ENCODE measurements at regions not wholly inside any gene's neighbourhood (a gene's known extent, or its start where the extent isn't known, plus 50 kb on each side); places are given as distances from the start of the nearest gene placed in this dataset.
A peak's percentile ranks its signal among the peaks of the same experiment; 100 is the strongest.

- TF ChIP-seq ZNF138 (CRISPR knock-in tag; conservative IDR thresholded peaks at IDR 0.05) = no peak
- no peak for TF ChIP-seq SMAD3 (CRISPR knock-in tag; IDR thresholded peaks at IDR 0.05; ENCODE audit: borderline replicate concordance)
- no peak for TF ChIP-seq ZBTB43 (CRISPR knock-in tag; IDR thresholded peaks at IDR 0.05)
- no peak for TF ChIP-seq FOXP1 (CRISPR knock-in tag; IDR thresholded peaks at IDR 0.05; ENCODE audit: borderline replicate concordance)
- no peak for TF ChIP-seq USF2 (CRISPR knock-in tag; IDR thresholded peaks at IDR 0.05)
- no peak for TF ChIP-seq ATF3 (CRISPR knock-in tag; conservative IDR thresholded peaks at IDR 0.05)
- TF ChIP-seq IRF2 (CRISPR knock-in tag; IDR thresholded peaks at IDR 0.05; ENCODE audit: borderline replicate concordance, low read depth) = no peak
- no peak for TF ChIP-seq ZBTB21 (CRISPR knock-in tag; IDR thresholded peaks at IDR 0.05; ENCODE audit: borderline replicate concordance)
- no peak for TF ChIP-seq ZNF396 (CRISPR knock-in tag; IDR thresholded peaks at IDR 0.05; ENCODE audit: borderline replicate concordance)
- TF ChIP-seq SOX15 (CRISPR knock-in tag; IDR thresholded peaks at IDR 0.05) = no peak
- no peak for TF ChIP-seq CDX4 (CRISPR knock-in tag; IDR thresholded peaks at IDR 0.05; ENCODE audit: borderline replicate concordance)
- no peak for TF ChIP-seq MAX (CRISPR knock-in tag; IDR thresholded peaks at IDR 0.05)
- CTCF ChIA-PET = interaction anchor here (1.7 kb wide), 1 partner anchor 13 kb away, joined by 5 read pairs; no protein-coding TSS in a partner anchor
- DNase-seq (ENCODE audit: low spot score) (no peak), ATAC-seq (no peak)
- Mint-ChIP-seq H3K4me3 (no peak overlapping the region), H3K27ac (peak overlapping the region; percentile 18; the same call in 1 of the 2 replicates), H3K27me3 (ENCODE audit: low read depth) (no peaks in the 10 kb centered on the region), H3K9me3 (no peaks in the 10 kb centered on the region), H3K36me3 (no peaks in the 10 kb centered on the region), H3K4me1 (peaks cover 8% of the 10 kb centered on the region)
- POLR2A ChIA-PET = no interaction called here
Observed at GRCh38 chr3:168497741-168498140, 402.0 kb upstream of the GOLIM4 start.

- Mint-ChIP-seq H3K36me3 (no peaks in the 10 kb centered on the region), H3K4me3 (no peak overlapping the region), H3K27me3 (ENCODE audit: low read depth) (no peaks in the 10 kb centered on the region), H3K27ac (no peak overlapping the region), H3K4me1 (peaks cover 8% of the 10 kb centered on the region), H3K9me3 (no peaks in the 10 kb centered on the region)
- POLR2A ChIA-PET = no interaction called here
- ATAC-seq = no peak
- no peak for DNase-seq (ENCODE audit: low spot score)
- CTCF ChIA-PET = no interaction called here
- TF ChIP-seq TP53 (CRISPR knock-in tag; IDR thresholded peaks at IDR 0.05) (no peak), NFE2L1 (CRISPR knock-in tag; IDR thresholded peaks at IDR 0.05) (no peak), ARID4B (CRISPR knock-in tag; IDR thresholded peaks at IDR 0.05; ENCODE audit: borderline replicate concordance) (no peak), ATF6 (CRISPR knock-in tag; IDR thresholded peaks at IDR 0.05) (no peak), HMGXB4 (CRISPR knock-in tag; IDR thresholded peaks at IDR 0.05) (no peak), TEAD4 (CRISPR knock-in tag; IDR thresholded peaks at IDR 0.05) (no peak), ZMAT4 (CRISPR knock-in tag; IDR thresholded peaks at IDR 0.05) (no peak), NR1H2 (CRISPR knock-in tag; IDR thresholded peaks at IDR 0.05) (no peak), EMX1 (CRISPR knock-in tag; IDR thresholded peaks at IDR 0.05) (no peak)
Observed at GRCh38 chr3:168497183-168497582, 401.5 kb upstream of the GOLIM4 start.
